ENCODE measurements at regions not wholly inside any gene's neighbourhood (a gene's known extent, or its start where the extent isn't known, plus 50 kb on each side); places are given as distances from the start of the nearest gene placed in this dataset.

DNA sequence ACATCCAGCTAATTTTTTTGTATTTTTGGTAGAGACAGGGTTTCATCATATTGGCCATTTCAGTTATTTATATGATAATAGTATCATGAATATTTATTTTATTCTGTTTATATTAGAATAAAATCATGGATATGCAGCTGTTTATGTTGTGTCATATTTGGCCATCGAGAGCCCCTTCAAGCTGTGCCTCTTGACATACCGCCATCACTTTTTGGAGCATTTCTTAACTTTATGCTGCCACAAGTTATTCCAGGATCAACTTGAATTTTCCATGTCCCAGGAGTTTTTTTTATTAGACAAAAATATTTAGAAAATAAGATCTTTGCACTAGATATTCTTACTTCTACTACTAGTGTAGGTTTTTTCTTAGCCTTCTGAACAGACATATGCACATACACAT, 1067.0 kb upstream of the LRRTM3 start:
- no peak for TF ChIP-seq CTCF (IDR thresholded peaks at IDR 0.05)
- TF ChIP-seq EZH2 (IDR thresholded peaks at IDR 0.05; ENCODE audit: borderline replicate concordance, insufficient read depth, low read depth, low read length, poor library complexity, severe bottlenecking), result no peak

Measured in B cell (primary cell).